Brain microvascular endothelial cell (primary cell): ENCODE measurements at regions not wholly inside any gene's neighbourhood (a gene's known extent, or its start where the extent isn't known, plus 50 kb on each side); places are given as distances from the start of the nearest gene placed in this dataset.
"Not testable (repeated sequence)": the region's sequence is repeated elsewhere in the genome, so short reads cannot be mapped to it uniquely, and the experiment has no call there.

Experiments
- DNase-seq: peaks from one replicate; pipeline ENCODE4 v3.0.0-alpha.2; 2020
- H3K27ac ChIP-seq: fragments of 250-450 bp; sonication (Bioruptor Pico); 2 replicates; pipeline ENCODE4 v1.5.1; 2020; ENCODE audit warnings: mild to moderate bottlenecking, moderate library complexity
- H3K27me3 ChIP-seq: fragments of 250-450 bp; sonication (Bioruptor Pico); replicated peaks from 2 replicates; pipeline ENCODE4 v1.5.1; 2020; ENCODE audit warnings: mild to moderate bottlenecking
- H3K36me3 ChIP-seq: fragments of 250-450 bp; sonication (Bioruptor Pico); replicated peaks from 2 replicates; pipeline ENCODE4 v1.5.1; 2020; ENCODE audit warnings: mild to moderate bottlenecking
- H3K4me3 ChIP-seq: 2 replicates; pipeline ENCODE4 v1.5.1; 2011; ENCODE audit warnings: low read depth, mild to moderate bottlenecking, control low read depth, low read length, moderate library complexity
- CTCF ChIP-seq: IDR thresholded peaks from 2 replicates; pipeline ENCODE4 v1.5.1; 2011; ENCODE audit warnings: low read depth, mild to moderate bottlenecking, moderate library complexity, low read length, control low read depth, inconsistent platforms; ENCODE audit errors: missing control alignments
- in situ Hi-C: cut with HindIII; loops from 2 replicates; pipeline ENCODE4 v1.10.0; 2017; ENCODE audit warnings: low sequenced_read_pairs, low pct_ligation_motif_present

GRCh38 chr4:3630136-3630597, 97.9 kb upstream of the LRPAP1 start:
- in situ Hi-C loops, result no loop called here
- no peak overlapping the region for H3K27ac ChIP-seq
- no peak overlapping the region for H3K4me3 ChIP-seq
- no peak for DNase-seq
- no peaks in the 10 kb centered on the region for H3K27me3 ChIP-seq
- H3K36me3 ChIP-seq, result no peaks in the 10 kb centered on the region
- no peak for TF ChIP-seq CTCF

- TF ChIP-seq CTCF, result no peak
- no peak overlapping the region for H3K4me3 ChIP-seq
- H3K27me3 ChIP-seq, result no peaks in the 10 kb centered on the region
- no peak overlapping the region for H3K27ac ChIP-seq
- no peak for DNase-seq
- in situ Hi-C loops, result no loop called here
- no peaks in the 10 kb centered on the region for H3K36me3 ChIP-seq
Measured at GRCh38 chr4:3629665-3630064, 97.4 kb upstream of the LRPAP1 start.

GRCh38 chr4:3629176-3629575, 97.0 kb upstream of the LRPAP1 start:
- DNase-seq, in situ Hi-C loops, H3K36me3 ChIP-seq, H3K4me3 ChIP-seq, H3K27ac ChIP-seq, H3K27me3 ChIP-seq: not testable (repeated sequence)

- H3K27me3 ChIP-seq, result no peaks in the 10 kb centered on the region
- no peak for TF ChIP-seq CTCF
- no peak overlapping the region for H3K4me3 ChIP-seq
- in situ Hi-C loops, result no loop called here
- no peak for DNase-seq
- no peak overlapping the region for H3K27ac ChIP-seq
- no peaks in the 10 kb centered on the region for H3K36me3 ChIP-seq
Measured at GRCh38 chr4:3628868-3629175, 96.6 kb upstream of the LRPAP1 start.

- in situ Hi-C loops, H3K27me3 ChIP-seq: not testable (repeated sequence)
Measured at GRCh38 chr4:3627967-3628867, 96.0 kb upstream of the LRPAP1 start.

GRCh38 chr4:3627456-3627855, 95.2 kb upstream of the LRPAP1 start:
- in situ Hi-C loops, result not testable (repeated sequence)

More at GRCh38 chr4:3627967-3628867, 96.0 kb upstream of the LRPAP1 start:
- DNase-seq, H3K36me3 ChIP-seq, H3K4me3 ChIP-seq, H3K27ac ChIP-seq: not testable (repeated sequence)

GRCh38 chr4:3626131-3626884, 94.1 kb upstream of the LRPAP1 start:
- DNase-seq, H3K27ac ChIP-seq, in situ Hi-C loops, H3K4me3 ChIP-seq, H3K36me3 ChIP-seq, H3K27me3 ChIP-seq: not testable (repeated sequence)

More at GRCh38 chr4:3627456-3627855, 95.2 kb upstream of the LRPAP1 start:
- H3K4me3 ChIP-seq, H3K36me3 ChIP-seq, DNase-seq, H3K27me3 ChIP-seq, H3K27ac ChIP-seq: not testable (repeated sequence)

- H3K36me3 ChIP-seq, H3K27ac ChIP-seq, H3K4me3 ChIP-seq, in situ Hi-C loops, H3K27me3 ChIP-seq, DNase-seq: not testable (repeated sequence)
Measured at GRCh38 chr4:3625286-3625875, 93.2 kb upstream of the LRPAP1 start.

GRCh38 chr4:3623809-3624329, 91.6 kb upstream of the LRPAP1 start:
- H3K36me3 ChIP-seq, DNase-seq, H3K27me3 ChIP-seq, in situ Hi-C loops, H3K27ac ChIP-seq, H3K4me3 ChIP-seq: not testable (repeated sequence)
